IPS-18c (cell line): ENCODE measurements at regions not wholly inside any gene's neighbourhood (a gene's known extent, or its start where the extent isn't known, plus 50 kb on each side); places are given as distances from the start of the nearest gene placed in this dataset.

Experiments
- H3K4me3 ChIP-seq: 2 replicates; pipeline ENCODE4 v1.7.0; 2013; ENCODE audit warnings: low read depth, mild to moderate bottlenecking, low read length, moderate library complexity; ENCODE audit not compliant: insufficient read depth
- H3K9me3 ChIP-seq: one replicate; pipeline ENCODE4 v1.6.1; 2013; ENCODE audit warnings: mild to moderate bottlenecking, low read length, moderate library complexity; ENCODE audit not compliant: control insufficient read depth, insufficient read depth

DNA sequence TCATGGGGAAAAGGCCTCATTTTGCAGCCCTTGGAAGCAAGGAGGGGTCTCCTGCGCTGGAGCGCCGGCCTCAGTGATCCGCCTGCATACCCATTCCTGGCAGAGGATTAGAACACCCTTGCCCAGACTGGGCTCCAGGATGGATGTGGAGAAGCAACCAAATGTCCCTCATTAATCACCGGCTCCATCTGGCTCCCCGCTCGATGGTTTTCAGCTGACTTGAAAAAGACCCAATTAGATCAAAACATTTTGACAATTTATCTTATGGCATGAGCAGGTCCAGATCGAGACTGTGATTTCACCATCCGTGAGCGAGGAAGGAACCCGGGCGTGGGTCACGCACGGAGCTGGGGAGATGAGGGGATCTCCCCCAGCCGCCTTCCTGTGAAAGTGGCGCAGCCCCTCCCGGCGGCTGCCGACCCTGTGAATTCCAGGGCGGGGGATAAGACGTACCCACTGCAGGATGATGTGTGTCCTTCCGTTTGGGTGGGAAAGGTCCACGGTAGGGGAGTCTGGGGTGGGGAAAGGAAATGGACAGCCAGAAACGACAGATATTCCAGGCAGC lies 141.6 kb downstream of the EMX2 start:
- Histone ChIP-seq H3K9me3 (no peaks in the 10 kb centered on the region), H3K4me3 (no peak overlapping the region)

DNA sequence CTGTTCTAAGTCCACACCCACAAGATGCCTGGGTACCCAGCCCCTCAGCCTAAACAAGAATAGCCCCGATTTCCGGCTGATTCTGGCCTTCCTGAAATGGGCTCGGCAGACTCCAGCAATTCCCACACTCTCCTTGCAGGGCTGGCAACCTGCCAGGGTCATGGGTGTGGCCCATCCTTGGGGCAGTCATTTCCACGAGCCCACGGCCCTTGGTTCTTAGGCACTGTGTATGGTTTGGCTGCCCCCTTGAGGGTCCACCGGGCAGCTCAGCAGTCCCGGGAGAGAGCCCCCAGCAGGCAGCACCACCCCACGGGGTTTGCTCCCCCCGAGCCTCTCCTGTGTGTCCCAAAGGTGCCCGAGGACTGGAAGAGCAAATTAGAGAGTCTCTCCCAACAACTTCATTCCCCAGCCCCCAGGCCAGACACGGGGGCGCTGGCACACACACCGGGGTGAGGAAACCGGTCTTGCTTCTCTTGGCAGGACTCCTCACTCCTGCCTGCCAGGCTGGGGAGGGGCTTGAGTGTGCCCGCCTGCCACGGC lies 142.2 kb downstream of the EMX2 start:
- no peak overlapping the region for H3K4me3 ChIP-seq

DNA sequence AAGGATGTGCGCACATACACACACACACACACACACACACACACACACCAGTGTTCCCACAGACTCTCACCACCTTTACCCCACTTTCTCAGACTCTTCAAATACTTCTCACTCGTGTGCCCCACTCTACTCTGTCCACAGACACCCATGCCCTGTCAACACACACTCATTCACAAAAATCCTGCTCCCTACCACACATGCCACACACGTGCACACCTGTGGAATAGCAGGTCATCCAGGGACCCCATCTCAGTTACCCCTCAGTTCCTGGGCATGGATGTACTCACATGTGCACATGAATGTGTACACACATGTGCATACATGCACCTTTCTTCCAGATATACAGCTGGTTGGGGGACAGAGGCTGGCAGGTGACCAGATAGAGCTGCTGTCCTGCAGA lies 142.9 kb downstream of the EMX2 start:
- H3K9me3 ChIP-seq, result no peaks in the 10 kb centered on the region
- no peak overlapping the region for H3K4me3 ChIP-seq

More for the DNA sequence above, 142.2 kb downstream of the EMX2 start:
- no peaks in the 10 kb centered on the region for H3K9me3 ChIP-seq

DNA sequence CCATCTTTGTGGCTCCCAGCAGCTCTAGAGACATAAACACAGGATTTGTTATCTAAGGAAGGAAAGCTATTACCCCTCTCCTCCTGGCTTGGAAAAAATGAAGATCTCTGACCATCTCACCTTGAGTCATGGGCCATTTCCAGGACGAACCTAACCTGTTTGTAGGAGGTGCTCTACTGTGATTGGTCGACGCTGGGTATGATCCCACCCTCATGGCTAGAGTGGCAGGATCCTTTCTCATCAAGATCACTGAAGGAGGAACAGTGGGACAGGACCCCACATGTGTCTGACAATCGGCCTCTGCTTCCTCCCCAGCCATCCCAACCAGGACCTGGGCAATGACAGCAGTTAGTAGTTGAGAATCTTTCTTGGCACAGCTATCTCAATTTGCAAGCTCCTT lies 144.1 kb downstream of the EMX2 start:
- Histone ChIP-seq H3K4me3 (no peak overlapping the region), H3K9me3 (no peaks in the 10 kb centered on the region)

DNA sequence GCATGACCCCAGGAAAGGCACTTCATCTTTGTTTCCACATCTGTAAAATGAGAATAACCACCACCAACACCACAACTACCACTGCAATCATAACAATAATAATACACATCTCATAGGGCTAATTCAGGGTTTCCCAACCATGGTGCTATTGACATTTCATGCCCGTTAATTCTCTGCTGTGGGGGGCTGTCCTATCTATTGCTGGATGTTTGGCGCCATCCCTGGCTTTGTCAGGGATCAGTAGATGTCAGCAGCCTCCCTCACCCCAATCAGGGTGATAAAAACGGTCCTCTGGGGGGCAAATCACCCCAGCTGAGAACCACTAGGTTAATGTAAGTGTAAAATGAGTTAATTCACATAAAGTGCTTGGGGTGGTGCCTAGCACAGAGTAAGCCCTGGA lies 145.8 kb downstream of the EMX2 start:
- Histone ChIP-seq H3K4me3 (no peak overlapping the region), H3K9me3 (no peaks in the 10 kb centered on the region)

DNA sequence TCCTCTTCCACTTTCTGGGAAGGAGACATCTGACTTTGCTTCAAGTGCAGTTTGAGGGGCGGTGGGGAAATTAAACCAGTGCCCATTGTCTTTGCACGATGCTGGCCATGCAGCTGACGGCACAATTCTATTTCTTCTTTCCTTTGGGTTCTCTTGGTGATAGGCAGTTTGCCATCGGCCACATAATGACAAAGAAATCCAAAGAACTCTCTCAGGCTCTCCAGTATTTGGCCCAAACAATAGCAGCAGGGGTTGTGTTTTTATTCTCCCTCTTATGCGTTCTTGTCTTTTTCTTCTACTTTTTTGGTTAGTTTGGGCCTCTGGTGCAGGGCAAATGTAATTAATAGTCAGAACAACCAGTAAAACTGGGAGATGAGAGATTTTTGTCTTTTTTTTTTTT lies 147.0 kb downstream of the EMX2 start:
- Histone ChIP-seq H3K4me3 (no peak overlapping the region), H3K9me3 (no peaks in the 10 kb centered on the region)

DNA sequence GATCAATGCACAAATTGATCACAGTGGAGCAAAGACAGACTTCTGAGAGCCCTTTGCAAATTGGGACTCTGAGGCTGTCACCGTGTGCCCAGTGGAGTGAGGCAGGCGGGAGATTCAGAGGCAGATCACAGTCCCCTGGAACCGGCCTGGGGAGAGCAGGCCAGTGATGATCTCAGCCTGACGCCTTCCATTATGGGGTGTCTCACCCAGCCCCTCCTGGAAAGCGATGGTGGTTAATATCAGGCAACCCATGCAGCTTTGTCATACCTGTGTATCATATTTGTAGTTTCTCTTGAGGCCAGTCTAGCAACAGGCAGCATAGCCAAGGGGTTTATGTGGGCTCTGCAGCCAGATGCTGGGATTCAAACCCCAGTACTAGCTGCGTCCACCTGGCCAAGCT lies 147.8 kb downstream of the EMX2 start:
- H3K9me3 ChIP-seq, result no peaks in the 10 kb centered on the region
- no peak overlapping the region for H3K4me3 ChIP-seq

DNA sequence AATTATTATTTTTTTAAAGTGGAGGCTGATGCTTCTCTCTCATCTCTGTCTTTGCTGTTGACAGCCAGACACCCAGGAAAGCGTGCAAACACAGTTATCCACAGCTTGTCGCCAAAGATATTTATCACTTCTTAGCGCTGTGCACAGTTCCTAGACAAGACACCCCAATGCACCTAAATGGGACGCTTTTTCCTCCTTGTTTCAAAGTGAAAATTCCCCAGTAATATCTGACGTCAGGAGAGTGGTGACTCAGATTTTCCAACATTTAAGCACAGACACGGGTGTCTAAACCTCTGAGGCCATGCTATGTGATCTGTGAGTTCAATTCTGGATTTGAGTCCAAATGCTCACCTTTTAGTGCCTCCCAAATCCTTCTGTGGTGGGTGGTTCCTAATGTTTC lies 151.6 kb downstream of the EMX2 start:
- no peaks in the 10 kb centered on the region for H3K9me3 ChIP-seq
- no peak overlapping the region for H3K4me3 ChIP-seq

DNA sequence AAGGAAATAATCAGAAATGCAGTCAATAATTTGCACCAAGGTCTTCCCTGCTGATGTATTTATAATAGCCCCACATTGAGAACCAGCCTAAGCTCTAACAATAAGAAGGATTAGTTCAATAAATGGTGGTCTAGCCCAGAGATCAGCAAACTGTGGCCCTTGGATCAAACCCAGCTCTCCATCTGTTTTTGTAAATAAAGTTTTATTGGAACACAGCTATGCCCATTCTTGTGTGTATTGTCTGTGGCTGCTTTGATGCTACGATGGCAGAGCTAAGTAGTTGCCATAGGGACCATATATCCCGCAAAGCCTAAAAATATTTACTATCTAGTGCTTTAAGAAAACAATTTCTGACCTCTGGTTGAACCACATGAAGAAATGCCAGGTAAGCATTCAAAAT lies 154.9 kb downstream of the EMX2 start:
- H3K4me3 ChIP-seq, result no peak overlapping the region

DNA sequence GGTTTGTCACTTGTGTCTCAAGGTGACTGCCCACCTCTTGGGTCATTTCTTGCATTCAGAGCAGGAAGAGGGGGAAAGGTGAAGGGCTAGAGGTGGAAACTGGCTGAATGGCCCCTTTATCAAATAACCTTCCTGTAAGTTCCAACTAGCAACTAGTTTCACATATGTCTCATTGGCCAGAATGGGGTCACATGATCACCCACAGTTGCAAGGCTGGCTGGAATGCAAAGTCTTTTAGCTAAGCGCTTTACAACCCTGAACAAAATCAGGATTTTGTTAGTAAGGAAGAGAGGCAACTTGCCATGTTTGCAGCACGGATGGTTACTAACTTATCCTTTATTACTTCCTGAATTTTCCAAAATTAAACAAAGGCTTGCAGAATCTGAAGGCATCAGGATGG lies 156.3 kb downstream of the EMX2 start:
- no peak overlapping the region for H3K4me3 ChIP-seq
- H3K9me3 ChIP-seq, result no peaks in the 10 kb centered on the region

More for the DNA sequence above, 154.9 kb downstream of the EMX2 start:
- H3K9me3 ChIP-seq, result no peaks in the 10 kb centered on the region

DNA sequence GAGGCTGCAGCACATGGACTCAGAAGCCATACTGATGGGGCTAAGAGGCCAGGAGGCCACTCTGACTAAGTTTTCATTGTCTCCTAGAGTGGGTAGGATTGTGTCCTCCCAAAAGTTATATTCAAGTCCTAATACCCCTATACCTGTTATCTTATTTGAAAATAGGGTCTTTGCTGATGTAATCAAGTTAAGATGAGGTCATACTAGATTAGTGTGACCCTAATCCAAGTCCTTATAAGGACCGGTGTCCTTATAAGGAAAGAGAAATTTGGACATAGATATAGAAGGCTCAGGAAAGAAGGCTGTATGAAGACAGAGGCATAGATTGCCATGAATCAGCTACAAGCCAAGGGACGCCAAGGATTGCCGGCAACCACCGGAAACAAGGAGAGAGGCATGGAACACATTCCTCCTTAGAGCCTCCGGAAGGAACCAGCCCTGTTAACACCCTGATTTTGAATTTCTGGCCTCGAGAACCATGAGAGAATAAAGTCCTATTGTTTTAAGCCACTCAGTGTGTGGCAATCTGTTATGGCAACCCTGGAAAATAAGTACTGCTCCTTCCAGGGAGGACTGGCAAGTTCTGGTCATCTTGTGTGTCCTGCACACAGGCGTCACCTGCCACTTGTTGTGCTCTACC lies 157.0 kb downstream of the EMX2 start:
- Histone ChIP-seq H3K4me3 (no peak overlapping the region), H3K9me3 (no peaks in the 10 kb centered on the region)

DNA sequence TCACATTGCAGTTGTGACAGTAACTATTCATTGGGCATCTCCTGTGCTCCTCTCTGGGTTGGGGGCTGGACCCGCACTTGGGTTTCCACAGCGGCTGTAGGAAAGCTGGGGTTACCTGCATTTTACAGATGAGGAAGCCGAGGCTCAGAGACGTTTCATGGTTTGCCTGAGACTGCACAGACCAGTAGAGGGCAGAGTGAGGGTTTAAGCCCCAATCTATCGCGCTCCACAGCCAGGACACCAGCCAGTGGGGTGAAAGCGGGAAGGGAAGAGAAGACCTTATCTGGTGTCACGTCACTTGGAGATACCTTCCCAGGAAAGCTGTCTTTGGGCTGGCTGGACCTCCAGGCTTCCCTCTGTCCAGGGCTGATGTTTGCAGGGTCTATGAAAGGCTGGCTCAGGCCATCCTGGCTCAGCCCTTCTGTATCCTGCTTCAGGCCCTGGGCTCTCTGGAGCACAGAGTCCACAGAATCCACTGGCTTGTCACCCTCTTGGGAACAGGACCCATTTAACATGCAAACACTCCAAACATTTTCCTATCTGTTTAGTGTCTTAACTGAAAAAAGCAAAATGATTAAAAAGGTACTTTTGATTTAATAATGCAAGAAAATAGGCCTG lies 167.7 kb downstream of the EMX2 start:
- Histone ChIP-seq H3K9me3 (no peaks in the 10 kb centered on the region), H3K4me3 (no peak overlapping the region)

DNA sequence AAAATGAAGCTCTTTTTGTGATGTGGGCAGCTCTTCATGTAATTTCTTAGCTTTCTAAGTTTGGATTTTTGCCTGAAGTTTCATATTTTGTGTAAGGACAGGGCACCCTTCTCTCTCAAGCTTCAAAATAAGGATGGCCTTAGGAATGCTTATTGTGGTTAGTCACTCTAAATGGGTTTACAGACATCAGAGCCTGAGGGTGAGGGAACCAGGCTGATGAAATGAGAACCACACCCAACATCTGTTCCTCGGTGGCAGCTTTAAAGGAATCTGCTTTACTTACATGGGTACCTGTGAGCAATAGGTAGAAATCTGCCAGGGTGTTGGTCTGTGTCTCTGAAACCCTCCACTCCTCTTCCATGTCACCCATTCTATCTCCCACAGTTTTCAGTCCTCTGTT lies 174.3 kb downstream of the EMX2 start:
- Histone ChIP-seq H3K9me3 (no peaks in the 10 kb centered on the region), H3K4me3 (no peak overlapping the region)

DNA sequence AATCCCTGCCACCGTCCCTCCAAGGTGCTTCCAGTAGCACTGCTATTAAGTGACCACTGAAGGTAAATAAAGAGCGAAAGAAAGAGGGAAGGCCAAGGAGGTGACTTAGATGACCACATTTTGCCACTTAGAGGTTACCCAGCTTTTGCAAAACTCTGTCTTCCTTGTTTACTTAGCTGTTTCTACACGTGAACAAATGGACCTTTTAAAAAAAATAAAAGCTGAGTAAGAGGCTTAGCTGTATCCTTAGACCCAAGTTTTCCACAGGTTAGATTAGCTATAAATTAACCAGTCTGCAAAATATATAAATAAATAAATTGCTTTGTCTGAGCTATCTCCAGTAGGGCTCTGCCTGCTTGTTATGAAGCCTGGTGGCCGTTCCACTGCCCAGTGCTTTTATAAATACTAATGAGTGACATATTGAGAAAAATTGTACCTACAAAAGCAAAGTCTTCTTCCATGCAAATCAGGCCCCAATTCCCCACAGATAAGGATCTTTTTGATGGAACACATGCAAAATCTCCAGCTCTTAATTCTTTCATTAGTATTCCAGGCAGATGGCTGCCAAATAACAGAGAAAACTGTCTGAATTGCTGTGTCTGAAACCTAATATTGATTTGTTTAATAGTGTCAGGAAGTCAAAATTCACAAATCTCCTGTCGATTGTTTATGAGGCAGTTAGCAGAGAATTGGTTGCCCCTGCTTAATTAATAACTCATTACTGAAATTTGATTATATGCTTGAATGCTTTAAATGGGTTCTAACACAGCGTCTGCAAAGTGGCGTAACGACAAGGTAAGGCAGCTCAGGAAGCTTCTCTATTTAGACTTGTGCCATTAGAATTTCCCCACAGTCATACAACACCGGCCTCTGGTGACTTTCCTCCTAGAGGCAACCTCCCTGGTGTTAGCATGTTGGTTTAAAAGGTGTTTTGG lies 176.7 kb downstream of the EMX2 start:
- no peaks in the 10 kb centered on the region for H3K9me3 ChIP-seq
- H3K4me3 ChIP-seq, result no peak overlapping the region

DNA sequence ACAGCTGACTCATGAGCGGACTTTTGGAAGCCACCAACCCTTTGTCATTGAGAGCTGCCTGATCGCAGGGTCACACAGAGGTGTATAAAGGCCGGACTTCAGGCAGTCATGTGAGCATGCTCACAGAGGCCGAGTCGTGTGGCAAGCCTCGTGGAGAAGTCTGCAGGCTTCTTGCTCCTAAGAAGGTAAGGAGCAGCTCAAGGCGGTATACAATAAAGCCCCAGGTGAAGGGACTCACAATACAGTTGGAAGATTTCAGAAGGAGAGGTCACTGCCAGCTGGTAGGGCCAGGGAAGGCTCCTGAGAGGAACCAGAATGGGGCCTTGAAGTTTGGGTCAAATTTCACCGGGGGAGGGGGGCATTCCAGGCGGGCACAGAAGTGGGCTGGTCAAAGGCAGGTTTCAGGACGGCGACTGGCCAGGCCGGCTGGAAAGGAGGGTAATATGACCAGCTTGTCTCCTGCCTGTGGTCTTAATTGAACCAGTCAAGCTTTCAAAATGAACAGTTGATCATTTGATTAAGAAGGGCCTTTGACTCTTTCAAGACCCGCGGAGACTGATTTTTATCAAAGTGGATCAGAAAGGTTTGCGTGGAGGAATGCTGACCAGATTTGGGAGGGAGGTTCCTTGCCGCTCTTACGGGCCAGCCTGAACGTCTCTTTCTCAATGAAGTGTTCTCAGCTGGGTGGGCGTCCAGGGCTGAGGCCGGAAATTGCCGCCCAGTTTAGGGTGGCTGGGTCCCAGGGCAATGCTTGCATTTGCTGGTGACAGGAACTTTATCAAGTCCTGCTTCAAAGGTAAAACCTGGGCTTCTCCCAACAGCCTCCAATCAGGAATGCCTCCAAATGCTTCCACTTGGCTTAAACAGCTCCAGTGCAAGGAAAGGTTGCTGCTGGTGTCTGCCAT lies 178.6 kb downstream of the EMX2 start:
- Histone ChIP-seq H3K9me3 (peaks cover 2% of the 10 kb centered on the region), H3K4me3 (no peak overlapping the region)

DNA sequence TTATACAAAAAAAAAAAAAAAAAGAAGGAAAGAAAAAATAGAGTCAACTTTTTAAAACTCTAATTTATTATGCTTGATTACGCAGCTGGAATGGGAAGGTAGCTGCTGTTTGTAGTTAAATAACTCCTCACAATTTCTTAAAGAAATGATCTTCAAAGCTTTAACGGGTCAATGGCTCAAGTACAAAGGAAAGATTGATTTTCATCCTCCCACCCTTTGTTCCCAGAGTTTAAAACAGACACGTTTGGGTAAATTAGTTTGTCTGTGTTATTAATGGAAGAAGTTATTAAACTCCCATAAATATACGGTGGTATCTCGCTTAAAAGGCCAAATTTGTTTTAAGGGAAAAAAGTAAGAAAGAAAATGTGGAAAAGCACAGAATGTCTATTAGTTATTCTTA lies 179.3 kb downstream of the EMX2 start:
- Histone ChIP-seq H3K4me3 (no peak overlapping the region), H3K9me3 (peaks cover 2% of the 10 kb centered on the region)

DNA sequence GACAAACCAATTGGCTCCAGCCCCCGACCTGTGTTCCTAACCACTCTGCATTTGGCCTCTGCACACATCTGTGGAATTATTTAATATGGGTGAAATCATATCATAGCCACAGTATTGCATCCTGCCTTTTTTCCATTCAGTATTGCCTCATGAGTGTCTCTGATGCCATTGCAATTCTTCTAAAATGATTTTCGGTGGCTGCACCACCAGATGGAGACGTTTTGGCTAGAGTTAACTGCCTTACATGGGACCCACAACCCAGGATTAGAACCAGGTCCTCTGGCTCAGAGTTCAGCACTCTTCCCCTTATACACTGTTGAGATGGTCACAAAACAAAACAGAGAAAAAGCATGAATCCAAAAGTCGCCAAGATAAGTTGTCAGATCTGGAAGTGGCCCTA lies 180.8 kb downstream of the EMX2 start:
- peaks cover 2% of the 10 kb centered on the region for H3K9me3 ChIP-seq
- no peak overlapping the region for H3K4me3 ChIP-seq
